HL-60/S4 treated with phorbol 12-myristate 13-acetate at 8.2 ng/mL for 4 days and 3 days (cell line): ENCODE measurements at regions not wholly inside any gene's neighbourhood (a gene's known extent, or its start where the extent isn't known, plus 50 kb on each side); places are given as distances from the start of the nearest gene placed in this dataset.

ENCODE experiments used
- in situ Hi-C: fragments of 300-500 bp; cut with MboI; formaldehyde crosslinking; loops from 2 replicates; pipeline ENCODE4 v1.15.0; 2022; ENCODE audit warnings: low sequenced_read_pairs

DNA sequence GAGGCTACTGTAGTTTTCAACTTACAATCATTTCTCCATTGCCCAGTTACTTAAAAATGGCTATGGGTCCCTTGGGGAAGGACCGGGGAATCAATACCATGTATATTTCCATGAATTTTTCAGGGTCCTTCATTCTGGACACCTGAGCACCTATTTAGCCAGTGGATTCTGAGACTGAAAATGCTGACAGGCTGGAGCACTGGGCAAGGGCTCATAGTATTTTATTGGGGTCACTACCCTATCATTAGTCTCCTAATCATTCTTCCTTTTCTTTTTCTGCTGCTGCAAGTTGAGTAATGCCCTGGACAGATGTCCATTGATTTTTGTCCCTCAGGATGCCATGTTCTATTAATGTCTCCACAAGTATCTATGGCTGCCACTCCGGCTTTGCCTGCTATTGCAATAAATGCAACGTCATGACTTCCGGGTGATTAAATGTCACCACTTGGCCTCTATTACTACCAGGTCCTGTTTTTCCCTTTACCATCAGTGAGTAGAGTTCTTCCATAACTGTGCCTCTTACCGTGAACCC lies 279.3 kb upstream of the FBXL7 start:
- in situ Hi-C loops: no loop called here

- in situ Hi-C loops: no loop called here
Measured at GRCh38 chr5:15215056-15215455, 284.9 kb upstream of the FBXL7 start.

- in situ Hi-C loops: no loop called here
Measured at GRCh38 chr5:15214010-15214409, 286.0 kb upstream of the FBXL7 start.

- in situ Hi-C loops: no loop called here
Measured at GRCh38 chr5:15209053-15209762, 290.8 kb upstream of the FBXL7 start.

DNA sequence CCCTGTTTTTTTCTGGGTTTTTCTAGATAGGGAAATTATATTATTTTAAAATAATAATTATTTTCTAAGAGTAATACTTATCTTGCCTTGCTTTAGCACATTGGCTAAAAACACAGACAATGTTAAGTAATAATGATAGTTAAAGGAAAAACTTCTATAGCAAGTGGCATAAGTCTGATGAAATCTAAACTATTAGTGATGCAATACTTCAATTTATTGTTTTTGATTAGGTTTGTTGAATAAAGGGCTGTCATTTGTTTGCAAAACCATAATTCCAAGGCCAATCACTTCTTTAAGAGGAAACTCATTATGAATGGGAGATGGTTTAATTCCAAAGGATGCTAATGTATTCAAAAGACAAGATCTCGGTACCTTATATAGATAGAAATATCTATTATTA lies 293.8 kb upstream of the FBXL7 start:
- in situ Hi-C loops: no loop called here

- in situ Hi-C loops: no loop called here
Measured at GRCh38 chr5:15203376-15203775, 296.6 kb upstream of the FBXL7 start.

DNA sequence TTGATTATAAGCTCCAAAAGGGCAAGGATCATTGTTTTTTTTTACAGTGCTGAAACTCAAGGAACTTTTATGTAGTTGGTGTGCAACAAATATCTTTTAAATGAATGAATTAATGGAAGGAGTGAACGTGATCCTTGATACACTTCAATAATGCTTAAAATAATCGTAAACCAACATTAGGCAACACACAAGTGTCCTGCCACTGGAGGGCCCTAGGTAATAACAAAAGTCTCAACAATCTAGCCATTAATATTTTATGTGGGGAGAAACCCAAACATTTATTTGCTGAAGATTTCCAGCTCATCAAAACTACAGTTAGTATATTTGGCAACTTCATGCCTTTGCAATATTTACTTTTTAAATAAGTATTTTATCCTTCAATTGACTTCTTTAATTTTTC lies 309.0 kb upstream of the FBXL7 start:
- in situ Hi-C loops: no loop called here

GRCh38 chr5:15183520-15183919 lies 311.9 kb upstream of the ANKH start:
- in situ Hi-C loops: no loop called here

- in situ Hi-C loops: no loop called here
Measured at GRCh38 chr5:15170173-15170572, 298.6 kb upstream of the ANKH start.

GRCh38 chr5:15168358-15168757 lies 296.8 kb upstream of the ANKH start:
- in situ Hi-C loops: no loop called here

DNA sequence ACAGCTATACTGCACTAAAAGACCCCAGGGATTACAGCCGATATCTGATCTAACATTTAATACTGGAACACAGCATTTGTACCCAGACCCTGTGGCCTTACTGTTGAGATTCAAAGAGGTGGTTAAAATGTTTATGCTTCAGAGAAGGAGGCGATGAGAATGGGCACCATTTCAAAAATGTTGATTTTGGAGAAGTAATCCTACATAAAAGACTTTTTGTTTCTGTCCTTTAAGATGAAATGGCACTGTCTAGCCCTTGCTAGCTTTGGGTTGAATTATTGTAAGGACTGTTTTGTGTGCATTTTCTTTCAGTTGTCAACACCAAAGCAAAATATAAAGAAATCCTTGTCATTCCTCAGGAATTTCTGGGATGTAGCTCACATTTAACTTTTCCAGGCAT lies 288.5 kb upstream of the ANKH start:
- in situ Hi-C loops: no loop called here

- in situ Hi-C loops: no loop called here
Measured at GRCh38 chr5:15159606-15160005, 288.0 kb upstream of the ANKH start.

- in situ Hi-C loops: no loop called here
Measured at GRCh38 chr5:15142458-15142857, 270.9 kb upstream of the ANKH start.

- in situ Hi-C loops: no loop called here
Measured at GRCh38 chr5:15137414-15137813, 265.8 kb upstream of the ANKH start.

DNA sequence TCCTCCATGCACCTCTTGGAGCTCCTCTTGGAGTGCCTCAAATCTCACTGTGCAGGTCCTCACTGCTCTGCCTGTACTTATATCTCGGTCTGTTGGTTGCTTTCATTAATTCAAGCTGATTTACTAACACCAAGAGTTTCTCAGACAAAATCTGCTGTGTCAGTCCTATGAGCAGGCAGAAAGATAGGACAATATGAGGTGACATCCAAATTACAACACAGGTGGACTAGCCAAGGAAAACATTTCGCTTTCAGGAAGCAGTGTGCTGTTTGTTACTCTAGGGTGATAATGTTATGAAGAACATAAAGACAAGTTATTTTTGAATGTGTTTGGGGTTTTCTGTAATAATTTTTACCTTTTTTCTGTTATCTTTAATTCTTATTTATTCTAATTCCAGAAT lies 264.1 kb upstream of the ANKH start:
- in situ Hi-C loops: no loop called here

GRCh38 chr5:15133456-15133965 lies 261.9 kb upstream of the ANKH start:
- in situ Hi-C loops: no loop called here

DNA sequence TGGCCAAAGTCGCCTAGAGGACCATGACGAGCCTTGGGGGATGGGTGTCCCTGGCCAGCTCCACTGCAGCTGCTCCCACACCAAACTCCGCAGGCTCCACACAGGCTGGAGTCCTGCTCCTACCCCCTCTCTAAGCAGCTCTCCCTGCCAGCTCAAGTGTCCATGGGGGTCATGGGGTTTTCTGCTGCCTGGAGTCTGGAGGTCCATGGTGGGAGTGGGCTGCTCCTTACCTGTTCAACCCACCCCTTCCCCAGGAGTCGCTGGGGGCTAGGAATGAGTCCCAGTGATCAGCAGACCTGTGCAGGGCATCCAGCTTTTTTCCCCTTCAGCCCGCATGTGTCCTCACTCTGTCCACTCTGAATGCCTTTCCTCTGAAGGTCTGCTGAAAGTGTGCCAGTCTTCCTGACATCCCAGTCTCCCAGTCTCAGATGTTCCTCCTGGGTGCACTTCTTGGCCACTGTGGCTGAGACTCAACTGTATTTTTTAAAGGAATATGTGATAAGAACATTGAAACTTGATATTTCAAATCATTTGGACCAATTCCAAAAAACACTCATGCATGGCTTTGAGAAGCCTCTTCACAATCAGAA lies 261.3 kb upstream of the ANKH start:
- in situ Hi-C loops: no loop called here

- in situ Hi-C loops: no loop called here
Measured at GRCh38 chr5:15131909-15132308, 260.3 kb upstream of the ANKH start.

DNA sequence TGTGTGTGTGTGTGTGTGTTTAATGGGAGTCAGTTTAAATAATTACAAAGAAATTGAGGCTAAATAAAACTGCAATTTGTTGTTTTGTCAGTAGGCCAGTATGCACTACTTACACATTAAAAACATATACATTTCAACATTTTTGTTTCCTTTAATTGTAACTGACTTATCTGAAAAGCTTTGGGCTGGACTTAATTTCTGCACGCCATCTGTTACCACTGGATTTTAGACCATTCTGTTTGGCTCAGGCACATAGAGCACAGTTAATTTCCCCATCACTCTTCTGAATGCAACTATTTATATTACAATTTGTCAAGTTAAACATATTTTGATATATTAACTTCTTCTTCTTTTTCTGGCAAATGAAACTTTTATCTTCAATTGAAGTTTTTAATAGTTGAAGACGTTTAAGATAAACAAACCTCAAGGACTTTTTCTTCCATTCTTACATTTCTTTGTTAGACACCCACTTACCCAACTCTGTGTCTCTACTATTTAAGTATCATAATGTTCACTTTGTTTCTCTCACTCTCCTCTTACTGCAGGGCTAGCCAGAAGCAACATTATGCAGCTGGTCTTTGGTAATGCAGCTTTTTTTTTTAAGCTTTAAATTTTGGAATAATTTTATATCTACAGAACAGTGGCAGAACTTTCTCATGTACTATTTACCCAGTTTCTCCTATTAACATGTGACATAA lies 253.4 kb upstream of the ANKH start:
- in situ Hi-C loops: no loop called here

DNA sequence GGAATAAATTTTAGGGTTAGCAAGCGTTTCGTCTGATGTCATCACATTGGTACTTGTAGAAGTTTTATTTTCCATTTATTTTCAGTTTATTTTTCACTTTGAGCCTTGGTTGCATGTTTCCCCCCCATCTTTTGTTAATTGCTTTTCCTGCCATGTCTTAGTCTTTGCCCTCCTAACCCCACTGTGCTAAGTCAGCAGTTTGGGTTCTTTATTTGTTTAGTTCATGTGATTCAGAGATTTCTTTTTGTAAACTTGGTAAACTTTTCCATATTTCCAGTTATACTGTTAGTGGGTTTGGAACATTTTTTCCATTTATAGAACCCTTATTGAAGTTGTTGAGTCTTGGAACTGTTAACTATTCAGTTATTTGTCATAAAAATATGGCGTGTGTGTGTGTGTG lies 252.9 kb upstream of the ANKH start:
- in situ Hi-C loops: no loop called here

- in situ Hi-C loops: no loop called here
Measured at GRCh38 chr5:15117688-15118087, 246.1 kb upstream of the ANKH start.

- in situ Hi-C loops: no loop called here
Measured at GRCh38 chr5:15116996-15117395, 245.4 kb upstream of the ANKH start.
